ENCODE measurements at regions not wholly inside any gene's neighbourhood (a gene's known extent, or its start where the extent isn't known, plus 50 kb on each side); places are given as distances from the start of the nearest gene placed in this dataset.

- TF ChIP-seq TSHZ2 (CRISPR knock-in tag; IDR thresholded peaks at IDR 0.05) = no peak
- no peak for TF ChIP-seq OSR1 (CRISPR knock-in tag; IDR thresholded peaks at IDR 0.05)
- TF ChIP-seq ZNF8 (CRISPR knock-in tag; IDR thresholded peaks at IDR 0.05) = no peak
Observed at GRCh38 chr2:48235076-48235475, 79.4 kb upstream of the FOXN2 start (continued).

DNA sequence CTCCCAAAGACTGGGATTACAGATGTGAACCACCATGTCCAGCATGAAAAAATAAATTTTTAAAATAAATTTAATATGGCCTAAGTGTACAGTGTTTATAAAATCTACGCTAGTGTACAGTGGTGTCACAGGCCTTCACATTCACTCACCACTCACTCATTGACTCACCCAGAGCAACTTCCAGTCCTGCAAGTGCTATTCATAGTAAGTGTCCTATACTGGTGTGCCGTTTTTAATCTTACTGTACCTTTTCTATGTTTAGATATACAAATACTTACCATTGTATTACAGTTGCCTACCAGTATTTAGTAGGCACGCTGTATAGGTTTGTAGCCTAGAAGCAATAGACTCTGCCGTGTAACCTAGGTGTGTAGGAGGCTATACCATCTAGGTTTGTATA, 76.1 kb upstream of the FOXN2 start:
- ATAC-seq = no peak
- no peak for TF ChIP-seq CREB5 (CRISPR knock-in tag; IDR thresholded peaks at IDR 0.05; ENCODE audit: low read depth)
- no peak for TF ChIP-seq BACH2 (CRISPR knock-in tag; IDR thresholded peaks at IDR 0.05; ENCODE audit: borderline replicate concordance)
- no peak for TF ChIP-seq TCF4 (CRISPR knock-in tag; IDR thresholded peaks at IDR 0.05; ENCODE audit: borderline replicate concordance)
- TF ChIP-seq ARNTL (CRISPR knock-in tag; IDR thresholded peaks at IDR 0.05; ENCODE audit: borderline replicate concordance, low read depth) = no peak
- TF ChIP-seq OSR1 (CRISPR knock-in tag; IDR thresholded peaks at IDR 0.05) = no peak
- no peak for TF ChIP-seq PATZ1 (CRISPR knock-in tag; IDR thresholded peaks at IDR 0.05; ENCODE audit: borderline replicate concordance)
- no peak for TF ChIP-seq ISL1 (CRISPR knock-in tag; IDR thresholded peaks at IDR 0.05)
- TF ChIP-seq ZNF565 (CRISPR knock-in tag; conservative IDR thresholded peaks at IDR 0.05; ENCODE audit: low read depth) = no peak

GRCh38 chr2:48240912-48241311, 73.6 kb upstream of the FOXN2 start:
- TF ChIP-seq ESRRG (CRISPR knock-in tag; IDR thresholded peaks at IDR 0.05) = no peak

GRCh38 chr2:48247206-48247605, 67.3 kb upstream of the FOXN2 start:
- no peak for ATAC-seq
- TF ChIP-seq ISL1 (CRISPR knock-in tag; IDR thresholded peaks at IDR 0.05) (no peak), RARB (CRISPR knock-in tag; IDR thresholded peaks at IDR 0.05) (no peak), ESRRG (CRISPR knock-in tag; IDR thresholded peaks at IDR 0.05) (no peak), TOX (CRISPR knock-in tag; IDR thresholded peaks at IDR 0.05; ENCODE audit: borderline replicate concordance) (no peak), ZNF565 (CRISPR knock-in tag; conservative IDR thresholded peaks at IDR 0.05; ENCODE audit: low read depth) (no peak), ZC3H10 (CRISPR knock-in tag; IDR thresholded peaks at IDR 0.05) (no peak), CREB5 (CRISPR knock-in tag; IDR thresholded peaks at IDR 0.05; ENCODE audit: low read depth) (no peak), CSDC2 (CRISPR knock-in tag; IDR thresholded peaks at IDR 0.05) (no peak), OSR1 (CRISPR knock-in tag; IDR thresholded peaks at IDR 0.05) (no peak), PATZ1 (CRISPR knock-in tag; IDR thresholded peaks at IDR 0.05; ENCODE audit: borderline replicate concordance) (no peak), ZFP30 (CRISPR knock-in tag; IDR thresholded peaks at IDR 0.05) (no peak), ZFP3 (CRISPR knock-in tag; IDR thresholded peaks at IDR 0.05) (no peak), TSHZ2 (CRISPR knock-in tag; IDR thresholded peaks at IDR 0.05) (no peak), ARNTL (CRISPR knock-in tag; IDR thresholded peaks at IDR 0.05; ENCODE audit: borderline replicate concordance, low read depth) (no peak), GLIS3 (CRISPR knock-in tag; IDR thresholded peaks at IDR 0.05) (no peak), CSRNP3 (CRISPR knock-in tag; IDR thresholded peaks at IDR 0.05) (no peak), BACH2 (CRISPR knock-in tag; IDR thresholded peaks at IDR 0.05; ENCODE audit: borderline replicate concordance) (no peak)
- TF ChIP-seq, protein P1, sequence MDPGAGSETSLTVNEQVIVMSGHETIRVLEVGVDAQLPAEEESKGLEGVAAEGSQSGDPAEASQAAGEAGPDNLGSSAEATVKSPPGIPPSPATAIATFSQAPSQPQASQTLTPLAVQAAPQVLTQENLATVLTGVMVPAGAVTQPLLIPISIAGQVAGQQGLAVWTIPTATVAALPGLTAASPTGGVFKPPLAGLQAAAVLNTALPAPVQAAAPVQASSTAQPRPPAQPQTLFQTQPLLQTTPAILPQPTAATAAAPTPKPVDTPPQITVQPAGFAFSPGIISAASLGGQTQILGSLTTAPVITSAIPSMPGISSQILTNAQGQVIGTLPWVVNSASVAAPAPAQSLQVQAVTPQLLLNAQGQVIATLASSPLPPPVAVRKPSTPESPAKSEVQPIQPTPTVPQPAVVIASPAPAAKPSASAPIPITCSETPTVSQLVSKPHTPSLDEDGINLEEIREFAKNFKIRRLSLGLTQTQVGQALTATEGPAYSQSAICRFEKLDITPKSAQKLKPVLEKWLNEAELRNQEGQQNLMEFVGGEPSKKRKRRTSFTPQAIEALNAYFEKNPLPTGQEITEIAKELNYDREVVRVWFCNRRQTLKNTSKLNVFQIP (CRISPR knock-in tag; IDR thresholded peaks at IDR 0.05; ENCODE audit: borderline replicate concordance, low read depth) = no peak

More at GRCh38 chr2:48240912-48241311, 73.6 kb upstream of the FOXN2 start:
- ATAC-seq = no peak
